ENCODE measurements at regions not wholly inside any gene's neighbourhood (a gene's known extent, or its start where the extent isn't known, plus 50 kb on each side); places are given as distances from the start of the nearest gene placed in this dataset.

GRCh38 chr3:86653661-86654205 lies 337.2 kb downstream of the VGLL3 start:
- Histone ChIP-seq H3K4me3 (ENCODE audit: low read depth, low read length) (no peak overlapping the region), H3K36me3 (ENCODE audit: control insufficient read depth, insufficient read depth, low read length) (no peaks in the 10 kb centered on the region), H3K4me1 (ENCODE audit: control insufficient read depth, insufficient read depth, low read length, poor library complexity, severe bottlenecking) (no peaks in the 10 kb centered on the region), H3K27me3 (ENCODE audit: control insufficient read depth, insufficient read depth, low read length) (no peaks in the 10 kb centered on the region), H3K9me3 (ENCODE audit: control insufficient read depth in 2 of 2, low read length in 2 of 2) (no peaks in the 10 kb centered on the region), H3K27ac (ENCODE audit: insufficient read depth, low read length, poor library complexity, severe bottlenecking) (no peak overlapping the region)
- Mint-ChIP-seq H3K4me3 (no peak overlapping the region), H3K9me3 (peaks cover 0 to 3% (median 2%) of the 10 kb centered on the region in 7 donors), H3K4me1 (no peaks in the 10 kb centered on the region), H3K27ac (no peak overlapping the region), H3K27me3 (no peaks in the 10 kb centered on the region), H3K36me3 (no peaks in the 10 kb centered on the region)
- no peak for DNase-seq
- ATAC-seq (ENCODE audit: low read depth in 2 of 2) = no peak

- Histone ChIP-seq H3K27ac (ENCODE audit: insufficient read depth, low read length, poor library complexity, severe bottlenecking) (no peak overlapping the region), H3K4me3 (ENCODE audit: low read depth, low read length) (no peak overlapping the region), H3K27me3 (ENCODE audit: control insufficient read depth, insufficient read depth, low read length) (no peaks in the 10 kb centered on the region), H3K9me3 (ENCODE audit: control insufficient read depth in 2 of 2, low read length in 2 of 2) (no peaks in the 10 kb centered on the region), H3K4me1 (ENCODE audit: control insufficient read depth, insufficient read depth, low read length, poor library complexity, severe bottlenecking) (no peaks in the 10 kb centered on the region), H3K36me3 (ENCODE audit: control insufficient read depth, insufficient read depth, low read length) (no peaks in the 10 kb centered on the region)
- Mint-ChIP-seq H3K27me3 (no peaks in the 10 kb centered on the region), H3K4me3 (no peak overlapping the region), H3K27ac (no peak overlapping the region), H3K4me1 (no peaks in the 10 kb centered on the region), H3K9me3 (peaks cover 4 to 11% (median 6%) of the 10 kb centered on the region in 7 donors), H3K36me3 (no peaks in the 10 kb centered on the region)
- ATAC-seq (ENCODE audit: low read depth in 2 of 2) (no peak), DNase-seq (no peak)
These were observed 342.9 kb downstream of the VGLL3 start for GRCh38 chr3:86648087-86648486.

DNA sequence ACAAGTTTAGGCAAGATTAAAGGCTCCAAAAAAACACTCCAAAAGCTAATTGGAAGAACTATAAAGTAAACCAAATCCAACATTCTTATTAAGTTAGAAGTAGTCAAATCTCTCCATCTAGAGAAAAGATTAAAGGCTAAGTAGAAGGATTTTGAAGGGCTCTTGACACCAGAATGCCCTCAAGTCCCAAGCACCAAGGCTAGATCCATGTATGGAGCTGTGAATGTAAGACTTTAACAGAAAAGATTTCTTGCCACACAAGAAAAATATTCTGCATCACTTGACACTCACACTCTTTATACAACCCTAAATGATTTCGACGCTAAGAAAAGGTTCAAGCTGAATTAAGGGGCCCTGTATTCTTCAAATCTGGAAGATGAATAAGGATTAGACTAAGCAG lies 345.2 kb downstream of the VGLL3 start:
- H3K36me3 Mint-ChIP-seq = no peaks in the 10 kb centered on the region
- no peak overlapping the region for H3K4me3 ChIP-seq (ENCODE audit: low read depth, low read length)
- no peaks in the 10 kb centered on the region for H3K4me1 ChIP-seq (ENCODE audit: control insufficient read depth, insufficient read depth, low read length, poor library complexity, severe bottlenecking)
- H3K27ac Mint-ChIP-seq = no peak overlapping the region
- no peaks in the 10 kb centered on the region for H3K27me3 Mint-ChIP-seq
- no peaks in the 10 kb centered on the region for H3K36me3 ChIP-seq (ENCODE audit: control insufficient read depth, insufficient read depth, low read length)
- H3K27me3 ChIP-seq (ENCODE audit: control insufficient read depth, insufficient read depth, low read length) = no peaks in the 10 kb centered on the region
- DNase-seq (no peak), ATAC-seq (ENCODE audit: low read depth in 2 of 2) (no peak)
- H3K27ac ChIP-seq (ENCODE audit: insufficient read depth, low read length, poor library complexity, severe bottlenecking) = no peak overlapping the region
- H3K4me1 Mint-ChIP-seq = no peaks in the 10 kb centered on the region
- no peaks in the 10 kb centered on the region for H3K9me3 ChIP-seq (ENCODE audit: control insufficient read depth in 2 of 2, low read length in 2 of 2)
- no peak overlapping the region for H3K4me3 Mint-ChIP-seq
- peaks cover 4 to 14% (median 6%) of the 10 kb centered on the region in 7 donors for H3K9me3 Mint-ChIP-seq

- no peaks in the 10 kb centered on the region for H3K4me1 ChIP-seq (ENCODE audit: control insufficient read depth, insufficient read depth, low read length, poor library complexity, severe bottlenecking)
- peaks cover 0 to 11% (median 3%) of the 10 kb centered on the region in 7 donors for H3K9me3 Mint-ChIP-seq
- no peaks in the 10 kb centered on the region for H3K27me3 ChIP-seq (ENCODE audit: control insufficient read depth, insufficient read depth, low read length)
- DNase-seq (no peak), ATAC-seq (ENCODE audit: low read depth in 2 of 2) (no peak)
- no peaks in the 10 kb centered on the region for H3K27me3 Mint-ChIP-seq
- no peak overlapping the region for H3K4me3 Mint-ChIP-seq
- H3K9me3 ChIP-seq (ENCODE audit: control insufficient read depth in 2 of 2, low read length in 2 of 2) = no peaks in the 10 kb centered on the region
- H3K36me3 Mint-ChIP-seq = no peaks in the 10 kb centered on the region
- no peak overlapping the region for H3K27ac ChIP-seq (ENCODE audit: insufficient read depth, low read length, poor library complexity, severe bottlenecking)
- no peaks in the 10 kb centered on the region for H3K4me1 Mint-ChIP-seq
- no peak overlapping the region for H3K4me3 ChIP-seq (ENCODE audit: low read depth, low read length)
- no peak overlapping the region for H3K27ac Mint-ChIP-seq
- no peaks in the 10 kb centered on the region for H3K36me3 ChIP-seq (ENCODE audit: control insufficient read depth, insufficient read depth, low read length)
These were observed 356.6 kb downstream of the VGLL3 start for GRCh38 chr3:86634361-86634760.

DNA sequence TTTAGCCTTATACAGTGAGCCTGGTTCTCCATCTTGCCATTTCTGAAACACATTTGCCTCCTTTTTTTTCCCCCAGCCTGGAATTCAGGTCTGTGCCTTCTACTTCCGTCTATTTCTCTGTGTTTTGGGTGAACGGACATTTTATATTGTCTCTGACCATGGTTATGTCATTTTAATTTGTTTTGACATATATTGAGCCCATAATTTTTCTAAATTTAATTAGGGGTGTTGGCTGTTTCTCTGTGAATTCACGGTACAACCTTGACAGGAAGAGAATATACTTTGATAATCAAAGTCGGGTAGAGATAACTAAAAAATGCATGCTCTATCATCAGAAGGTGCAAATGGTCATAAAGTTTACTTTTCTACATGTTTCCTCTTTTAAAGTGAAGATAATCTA lies 361.4 kb downstream of the VGLL3 start:
- Histone ChIP-seq H3K27ac (ENCODE audit: insufficient read depth, low read length, poor library complexity, severe bottlenecking) (no peak overlapping the region), H3K36me3 (ENCODE audit: control insufficient read depth, insufficient read depth, low read length) (no peaks in the 10 kb centered on the region), H3K4me3 (ENCODE audit: low read depth, low read length) (no peak overlapping the region), H3K27me3 (ENCODE audit: control insufficient read depth, insufficient read depth, low read length) (no peaks in the 10 kb centered on the region), H3K4me1 (ENCODE audit: control insufficient read depth, insufficient read depth, low read length, poor library complexity, severe bottlenecking) (no peaks in the 10 kb centered on the region), H3K9me3 (ENCODE audit: control insufficient read depth in 2 of 2, low read length in 2 of 2) (no peaks in the 10 kb centered on the region)
- Mint-ChIP-seq H3K36me3 (no peaks in the 10 kb centered on the region), H3K27ac (no peak overlapping the region), H3K9me3 (peaks cover 0 to 4% (median 2%) of the 10 kb centered on the region in 7 donors), H3K4me3 (no peak overlapping the region), H3K4me1 (no peaks in the 10 kb centered on the region), H3K27me3 (no peaks in the 10 kb centered on the region)
- DNase-seq = no peak
- ATAC-seq (ENCODE audit: low read depth in 2 of 2) = no peak

DNA sequence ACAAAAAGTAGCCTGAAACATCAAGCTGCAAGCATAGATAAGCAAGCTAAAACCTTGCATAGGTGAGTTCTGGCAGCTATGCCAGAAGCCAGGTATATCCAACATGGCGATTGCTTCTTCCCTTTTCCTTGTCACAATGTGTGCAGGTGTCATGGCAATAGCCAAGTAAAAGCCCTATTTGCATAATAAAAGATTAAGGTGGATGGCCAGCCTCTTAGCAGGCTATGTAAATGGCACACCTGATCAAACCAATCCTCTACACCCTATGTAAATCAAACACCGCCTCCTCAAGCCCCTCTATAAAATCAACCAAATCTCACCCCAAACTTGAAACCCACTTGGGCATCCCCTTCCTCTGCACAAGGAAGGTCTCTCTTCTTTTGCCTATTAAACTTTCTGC lies 366.8 kb downstream of the VGLL3 start:
- H3K27ac Mint-ChIP-seq = no peak overlapping the region
- Histone ChIP-seq H3K36me3 (ENCODE audit: control insufficient read depth, insufficient read depth, low read length) (no peaks in the 10 kb centered on the region), H3K4me1 (ENCODE audit: control insufficient read depth, insufficient read depth, low read length, poor library complexity, severe bottlenecking) (no peaks in the 10 kb centered on the region), H3K9me3 (ENCODE audit: control insufficient read depth in 2 of 2, low read length in 2 of 2) (peaks cover 0 to 6% of the 10 kb centered on the region in 2 experiments), H3K4me3 (ENCODE audit: low read depth, low read length) (no peak overlapping the region), H3K27ac (ENCODE audit: insufficient read depth, low read length, poor library complexity, severe bottlenecking) (no peak overlapping the region), H3K27me3 (ENCODE audit: control insufficient read depth, insufficient read depth, low read length) (no peaks in the 10 kb centered on the region)
- H3K4me3 Mint-ChIP-seq = no peak overlapping the region
- H3K27me3 Mint-ChIP-seq = no peaks in the 10 kb centered on the region
- no peaks in the 10 kb centered on the region for H3K4me1 Mint-ChIP-seq
- H3K36me3 Mint-ChIP-seq = no peaks in the 10 kb centered on the region
- peaks cover 0 to 17% (median 8%) of the 10 kb centered on the region in 7 donors for H3K9me3 Mint-ChIP-seq
- DNase-seq (no peak), ATAC-seq (ENCODE audit: low read depth in 2 of 2) (no peak)

DNA sequence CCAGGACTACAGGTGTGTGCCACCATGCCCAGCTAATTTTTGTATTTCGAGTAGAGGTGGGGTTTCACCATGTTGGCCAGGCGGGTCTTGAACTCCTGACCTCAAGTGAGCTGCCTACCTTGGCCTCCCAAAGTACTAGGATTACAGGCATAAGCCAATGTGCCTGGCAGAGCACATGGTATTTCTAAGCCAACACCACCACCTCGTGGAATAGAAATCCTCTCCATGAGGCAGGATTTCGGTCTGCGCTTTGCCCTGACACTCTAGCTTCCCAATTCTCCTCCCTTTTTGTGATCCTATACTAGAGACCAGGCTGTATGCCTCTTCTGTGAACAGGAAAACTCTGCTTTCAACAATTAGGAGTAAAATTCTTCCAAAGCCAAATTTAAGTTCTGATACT lies 372.2 kb downstream of the VGLL3 start:
- DNase-seq = no peak
- H3K36me3 ChIP-seq (ENCODE audit: control insufficient read depth, insufficient read depth, low read length) = no peaks in the 10 kb centered on the region
- ATAC-seq (ENCODE audit: low read depth in 2 of 2) = no peak
- H3K27me3 ChIP-seq (ENCODE audit: control insufficient read depth, insufficient read depth, low read length) = no peaks in the 10 kb centered on the region
- peaks cover 0 to 17% (median 7%) of the 10 kb centered on the region in 7 donors for H3K9me3 Mint-ChIP-seq
- H3K4me3 ChIP-seq (ENCODE audit: low read depth, low read length) = no peak overlapping the region
- H3K27ac Mint-ChIP-seq = no peak overlapping the region
- H3K4me3 Mint-ChIP-seq = no peak overlapping the region
- no peaks in the 10 kb centered on the region for H3K36me3 Mint-ChIP-seq
- H3K9me3 ChIP-seq (ENCODE audit: control insufficient read depth in 2 of 2, low read length in 2 of 2) = peaks cover 2 to 11% of the 10 kb centered on the region in 2 experiments
- no peaks in the 10 kb centered on the region for H3K4me1 ChIP-seq (ENCODE audit: control insufficient read depth, insufficient read depth, low read length, poor library complexity, severe bottlenecking)
- no peaks in the 10 kb centered on the region for H3K27me3 Mint-ChIP-seq
- no peaks in the 10 kb centered on the region for H3K4me1 Mint-ChIP-seq
- H3K27ac ChIP-seq (ENCODE audit: insufficient read depth, low read length, poor library complexity, severe bottlenecking) = no peak overlapping the region

DNA sequence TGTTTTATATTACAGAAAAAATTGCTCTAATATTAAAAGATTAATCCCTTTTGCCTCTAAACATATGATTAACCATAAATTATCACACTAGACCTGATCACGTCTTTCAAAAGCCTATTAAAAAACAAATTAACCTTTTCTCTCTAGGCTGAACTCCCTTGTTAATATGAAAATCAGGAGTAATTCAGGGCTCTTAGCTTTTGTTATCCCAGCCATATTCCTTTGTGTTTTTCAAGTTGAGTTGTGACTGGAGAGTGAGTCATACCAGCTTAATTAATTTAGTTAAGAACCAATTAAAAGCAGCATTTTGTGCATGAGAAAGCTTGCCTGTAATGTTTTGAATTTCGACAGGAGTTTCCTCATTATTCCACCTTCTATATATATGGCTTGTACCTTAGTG lies 385.8 kb downstream of the VGLL3 start:
- ATAC-seq (ENCODE audit: low read depth in 2 of 2) = no peak
- H3K27me3 ChIP-seq (ENCODE audit: control insufficient read depth, insufficient read depth, low read length) = no peaks in the 10 kb centered on the region
- Mint-ChIP-seq H3K27ac (no peak overlapping the region), H3K9me3 (peaks cover 0 to 51% (median 7%) of the 10 kb centered on the region in 7 donors), H3K4me1 (no peaks in the 10 kb centered on the region), H3K4me3 (no peak overlapping the region), H3K27me3 (no peaks in the 10 kb centered on the region), H3K36me3 (no peaks in the 10 kb centered on the region)
- H3K36me3 ChIP-seq (ENCODE audit: control insufficient read depth, insufficient read depth, low read length) = no peaks in the 10 kb centered on the region
- peaks cover 0 to 12% of the 10 kb centered on the region in 2 experiments for H3K9me3 ChIP-seq (ENCODE audit: control insufficient read depth in 2 of 2, low read length in 2 of 2)
- H3K27ac ChIP-seq (ENCODE audit: insufficient read depth, low read length, poor library complexity, severe bottlenecking) = no peak overlapping the region
- no peak overlapping the region for H3K4me3 ChIP-seq (ENCODE audit: low read depth, low read length)
- DNase-seq = no peak
- no peaks in the 10 kb centered on the region for H3K4me1 ChIP-seq (ENCODE audit: control insufficient read depth, insufficient read depth, low read length, poor library complexity, severe bottlenecking)

Data from CD4-positive, CD25-positive, alpha-beta regulatory T cell (primary cell).